HG03520 (cell line): ENCODE measurements at regions not wholly inside any gene's neighbourhood (a gene's known extent, or its start where the extent isn't known, plus 50 kb on each side); places are given as distances from the start of the nearest gene placed in this dataset.

Source experiments
- ATAC-seq: cut with Tn5 transposase; IDR thresholded peaks from one replicate; pipeline ENCODE4 v1.9.1; 2021; ENCODE audit warnings: mild to moderate bottlenecking, moderate library complexity; ENCODE audit not compliant: unreplicated experiment

- ATAC-seq = no peak
These were observed 362.4 kb downstream of the SUCLA2 start for GRCh38 chr13:47638627-47639026.

GRCh38 chr13:47632311-47632710 is 368.8 kb downstream of the SUCLA2 start:
- ATAC-seq = no peak

- no peak for ATAC-seq
These were observed 372.4 kb downstream of the SUCLA2 start for GRCh38 chr13:47628666-47629065.

- ATAC-seq = no peak
These were observed 377.2 kb downstream of the SUCLA2 start for GRCh38 chr13:47623862-47624261.

GRCh38 chr13:47621931-47622330 is 379.1 kb downstream of the SUCLA2 start:
- ATAC-seq = no peak

- no peak for ATAC-seq
These were observed 389.3 kb downstream of the SUCLA2 start for GRCh38 chr13:47611664-47612288.

- ATAC-seq = no peak
These were observed 390.4 kb downstream of the SUCLA2 start for GRCh38 chr13:47610687-47611086.

GRCh38 chr13:47603365-47603764 is 397.7 kb downstream of the SUCLA2 start:
- ATAC-seq = no peak

GRCh38 chr13:47598340-47598911 is 402.6 kb downstream of the SUCLA2 start:
- ATAC-seq = no peak

- no peak for ATAC-seq
These were observed 406.2 kb downstream of the SUCLA2 start for GRCh38 chr13:47594833-47595232.

- ATAC-seq = no peak
These were observed 408.8 kb downstream of the SUCLA2 start for GRCh38 chr13:47592256-47592655.

- ATAC-seq = no peak
These were observed 412.4 kb downstream of the SUCLA2 start for GRCh38 chr13:47588676-47589075.

GRCh38 chr13:47572375-47572774 is 428.7 kb downstream of the SUCLA2 start:
- no peak for ATAC-seq

GRCh38 chr13:47564041-47564440 is 437.0 kb downstream of the SUCLA2 start:
- ATAC-seq = no peak

GRCh38 chr13:47556703-47557102 is 444.4 kb downstream of the SUCLA2 start:
- ATAC-seq = no peak

GRCh38 chr13:47555235-47555634 is 445.8 kb downstream of the SUCLA2 start:
- ATAC-seq = no peak

GRCh38 chr13:47553329-47553977 is 447.6 kb downstream of the SUCLA2 start:
- no peak for ATAC-seq

GRCh38 chr13:47549219-47549752 is 451.8 kb downstream of the SUCLA2 start:
- no peak for ATAC-seq

GRCh38 chr13:47548294-47548840 is 452.7 kb downstream of the SUCLA2 start:
- no peak for ATAC-seq

GRCh38 chr13:47546391-47547225 is 454.5 kb downstream of the SUCLA2 start:
- ATAC-seq = no peak
